PC-3 (cell line): ENCODE measurements at regions not wholly inside any gene's neighbourhood (a gene's known extent, or its start where the extent isn't known, plus 50 kb on each side); places are given as distances from the start of the nearest gene placed in this dataset.
"Not testable (repeated sequence)": the region's sequence is repeated elsewhere in the genome, so short reads cannot be mapped to it uniquely, and the experiment has no call there.

Experiments used
- ATAC-seq: fragments of 200-7000 bp; cut with Tn5 transposase; 2 replicates; pipeline ENCODE4 v1.9.1; 2020; ENCODE audit warnings: mild to moderate bottlenecking, moderate library complexity
- BruUV-seq: library from RNA; stranded (reverse); fragments of 400-500 nt; replicated peaks from 2 replicates; lab custom pipeline; 2021; lab: Mats Ljungman, UMichigan
- CTCF ChIA-PET: fragments of 300-600 bp; sonication (Branson Sonifier 250); formaldehyde crosslinking; loops from one replicate; lab custom pipeline; 2022; ENCODE audit warnings: antibody characterized with exemption; lab: Charles Lee
- POLR2A ChIA-PET: fragments of 300-600 bp; sonication (Branson Sonifier 250); formaldehyde crosslinking; loops from one replicate; lab custom pipeline; 2022; ENCODE audit warnings: antibody characterized with exemption; ENCODE audit not compliant: unreplicated experiment; lab: Charles Lee
- DNase-seq: peaks from one replicate; pipeline ENCODE4 v3.0.0-alpha.2; 2015
- H2AFZ ChIP-seq: fragments of 300-600 bp; sonication (generic); 2 replicates; pipeline ENCODE4 v1.6.0; 2016; ENCODE audit warnings: antibody characterized with exemption, low read length
- H3F3A ChIP-seq: fragments of 300-600 bp; sonication (generic); one replicate; pipeline ENCODE4 v1.6.0; 2017; ENCODE audit warnings: antibody characterized with exemption, low read length, control low read depth, mild to moderate bottlenecking; ENCODE audit not compliant: unreplicated experiment
- H3K27ac ChIP-seq: fragments of 300-600 bp; sonication (generic); 2 replicates; pipeline ENCODE4 v1.5.1; 2016; ENCODE audit warnings: mild to moderate bottlenecking, low read length
- H3K27me3 ChIP-seq: fragments of 300-600 bp; sonication (generic); 2 replicates; pipeline ENCODE4 v1.6.1; 2016; ENCODE audit warnings: low read length, mixed read lengths
- H3K36me3 ChIP-seq: fragments of 300-600 bp; sonication (generic); 2 replicates; pipeline ENCODE4 v1.6.1; 2016; ENCODE audit warnings: low read depth, mixed run types, low read length, mixed read lengths
- H3K4me1 ChIP-seq: fragments of 300-600 bp; sonication (generic); 2 replicates; pipeline ENCODE4 v1.5.1; 2016; ENCODE audit warnings: low read length; ENCODE audit not compliant: insufficient read depth
- H3K4me2 ChIP-seq: fragments of 300-600 bp; sonication (generic); 2 replicates; pipeline ENCODE4 v1.6.0; 2016; ENCODE audit warnings: low read length
- H3K4me3 ChIP-seq: fragments of 300-600 bp; sonication (generic); 2 replicates; pipeline ENCODE4 v1.5.1; 2016; ENCODE audit warnings: mild to moderate bottlenecking, low read length, mixed read lengths
- H3K79me2 ChIP-seq: fragments of 300-600 bp; sonication (generic); 2 replicates; pipeline ENCODE4 v1.6.1; 2017; ENCODE audit warnings: low read length, mixed read lengths
- H3K9ac ChIP-seq: fragments of 300-600 bp; sonication (generic); 2 replicates; pipeline ENCODE4 v1.6.0; 2016; ENCODE audit warnings: mild to moderate bottlenecking, low read length
- H3K9me2 ChIP-seq: fragments of 300-600 bp; sonication (generic); replicated peaks from 2 replicates; pipeline ENCODE4 v1.6.1; 2016; ENCODE audit warnings: mixed run types, low read length, mixed read lengths
- H3K9me3 ChIP-seq: fragments of 300-600 bp; sonication (generic); 2 replicates; pipeline ENCODE4 v1.6.1; 2016; ENCODE audit warnings: low read length, mixed read lengths
- H4K20me1 ChIP-seq: fragments of 300-600 bp; sonication (generic); 2 replicates; pipeline ENCODE4 v1.6.1; 2016; ENCODE audit warnings: low read length, mixed read lengths
- CTCF ChIP-seq: fragments of 300-600 bp; sonication (generic); conservative IDR thresholded peaks from 2 replicates; pipeline ENCODE4 v1.5.1; 2017; ENCODE audit warnings: antibody characterized with exemption, low read depth, mild to moderate bottlenecking, low read length
- EZH2 ChIP-seq: fragments of 300-600 bp; sonication (generic); IDR thresholded peaks from one replicate; pipeline ENCODE4 v1.6.1; 2017; ENCODE audit warnings: antibody characterized with exemption, mild to moderate bottlenecking, low read length; ENCODE audit not compliant: unreplicated experiment
- EZH2phosphoT487 ChIP-seq: fragments of 300-600 bp; sonication (generic); IDR thresholded peaks from 2 replicates; pipeline ENCODE4 v1.6.1; 2018; ENCODE audit warnings: mild to moderate bottlenecking, antibody characterized with exemption, low read length, borderline replicate concordance
- intact Hi-C: fragments of 100-400 bp; cut with micrococcal nuclease; formaldehyde crosslinking; loops from 2 replicates; pipeline ENCODE4 v1.9.0; 2023

- H3K27me3 ChIP-seq = no peaks in the 10 kb centered on the region
- H3K9me2 ChIP-seq = no peaks in the 10 kb centered on the region
- ChIA-PET POLR2A (no interaction called here), CTCF (no interaction called here)
- ATAC-seq = no peak
- intact Hi-C loops = no loop called here
- BruUV-seq = no TSS peak
- no peak for DNase-seq
- TF ChIP-seq EZH2 = no peak
- no peak for TF ChIP-seq CTCF
- no peak for TF ChIP-seq EZH2phosphoT487
- H3K9ac ChIP-seq = no peak overlapping the region
- H3K4me3 ChIP-seq = no peak overlapping the region
- H3K4me2 ChIP-seq = no peak overlapping the region
- H3F3A ChIP-seq = no peaks in the 10 kb centered on the region
- H3K79me2 ChIP-seq = no peaks in the 10 kb centered on the region
- no peaks in the 10 kb centered on the region for H3K4me1 ChIP-seq
- no peaks in the 10 kb centered on the region for H3K9me3 ChIP-seq
- H2AFZ ChIP-seq = no peak overlapping the region
- H3K27ac ChIP-seq = no peak overlapping the region
- no peaks in the 10 kb centered on the region for H4K20me1 ChIP-seq
- no peaks in the 10 kb centered on the region for H3K36me3 ChIP-seq
These were observed 57.2 kb upstream of the CXorf66 start for GRCh38 chrX:140022482-140022881.

GRCh38 chrX:140019134-140019533, 53.8 kb upstream of the CXorf66 start:
- H3K79me2 ChIP-seq, H3K36me3 ChIP-seq, H3F3A ChIP-seq, H2AFZ ChIP-seq, H3K9me3 ChIP-seq, H3K27me3 ChIP-seq, ATAC-seq, H3K4me3 ChIP-seq, BruUV-seq, POLR2A ChIA-PET, H3K9ac ChIP-seq, CTCF ChIA-PET, H3K4me1 ChIP-seq, H3K27ac ChIP-seq, intact Hi-C loops, H4K20me1 ChIP-seq, DNase-seq, H3K4me2 ChIP-seq, H3K9me2 ChIP-seq: not testable (repeated sequence)
